WI38 (cell line): ENCODE measurements at regions not wholly inside any gene's neighbourhood (a gene's known extent, or its start where the extent isn't known, plus 50 kb on each side); places are given as distances from the start of the nearest gene placed in this dataset.

Experiments used
- H3K4me3 ChIP-seq: 2 replicates; pipeline ENCODE4 v1.5.1; 2011; ENCODE audit warnings: low read depth, mild to moderate bottlenecking, control low read depth, low read length
- CTCF ChIP-seq: IDR thresholded peaks from 2 replicates; pipeline ENCODE4 v1.5.1; 2012; ENCODE audit warnings: low read depth, mild to moderate bottlenecking, control low read depth, low read length

GRCh38 chr1:56394298-56394697, 185.1 kb downstream of the PLPP3 start:
- no peak overlapping the region for H3K4me3 ChIP-seq
- TF ChIP-seq CTCF = no peak

- no peak for TF ChIP-seq CTCF
- no peak overlapping the region for H3K4me3 ChIP-seq
Observed at GRCh38 chr1:56390934-56391731, 188.2 kb downstream of the PLPP3 start.

- H3K4me3 ChIP-seq = no peak overlapping the region
- TF ChIP-seq CTCF = no peak
Observed at GRCh38 chr1:56390232-56390867, 189.0 kb downstream of the PLPP3 start.

DNA sequence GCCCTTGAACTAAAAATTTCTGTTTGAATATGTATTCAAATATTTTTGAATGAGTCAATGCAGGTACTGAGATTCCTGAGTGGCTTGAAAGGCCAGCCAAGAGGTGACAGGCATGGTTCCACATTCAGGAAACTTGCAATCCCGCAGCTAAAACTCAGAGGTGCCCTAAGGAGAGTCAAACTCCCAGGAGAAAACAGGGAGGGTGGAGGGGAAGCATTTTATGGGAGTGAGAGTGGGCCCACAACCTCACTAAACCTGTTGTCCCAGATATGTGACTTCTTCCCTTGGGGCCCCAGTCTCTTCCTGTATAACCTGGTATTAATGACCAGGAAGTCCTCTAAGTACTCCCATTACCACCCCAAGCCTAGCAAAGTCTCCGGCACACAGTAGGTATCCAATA, 189.6 kb downstream of the PLPP3 start:
- no peak for TF ChIP-seq CTCF

DNA sequence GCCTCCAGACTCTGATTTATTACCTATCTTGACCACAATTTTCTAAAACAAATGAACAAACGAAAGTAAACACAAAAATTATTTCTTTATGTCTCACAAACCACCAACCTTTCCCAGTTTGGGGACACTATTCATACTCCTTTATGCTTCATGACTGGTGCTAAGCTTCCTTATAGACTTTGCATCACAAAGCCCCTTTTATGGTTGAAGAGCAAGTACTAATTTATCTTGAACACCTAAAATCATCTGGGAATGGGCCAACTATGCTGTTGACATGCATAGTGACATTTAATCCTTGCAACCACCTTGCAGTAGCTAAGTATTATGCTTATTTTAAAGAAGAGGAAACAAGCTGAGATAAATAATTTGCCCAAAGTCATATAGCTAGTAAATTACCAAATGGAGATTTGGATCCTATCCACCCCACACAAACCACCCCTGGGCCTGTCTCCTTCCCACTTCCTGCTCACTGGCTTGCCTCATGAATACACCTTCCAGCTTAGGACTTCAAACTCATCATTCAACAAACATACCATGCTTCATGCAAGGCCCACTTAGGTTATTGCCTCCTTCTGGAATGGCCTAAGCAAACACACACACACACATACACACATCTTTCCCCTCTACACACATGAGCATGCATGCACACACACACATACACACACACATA, 192.2 kb downstream of the PLPP3 start:
- no peak for TF ChIP-seq CTCF
- H3K4me3 ChIP-seq = no peak overlapping the region

More for the DNA sequence above, 189.6 kb downstream of the PLPP3 start:
- no peak overlapping the region for H3K4me3 ChIP-seq

GRCh38 chr1:56385314-56385713, 194.0 kb downstream of the PLPP3 start:
- H3K4me3 ChIP-seq = no peak overlapping the region
- no peak for TF ChIP-seq CTCF

DNA sequence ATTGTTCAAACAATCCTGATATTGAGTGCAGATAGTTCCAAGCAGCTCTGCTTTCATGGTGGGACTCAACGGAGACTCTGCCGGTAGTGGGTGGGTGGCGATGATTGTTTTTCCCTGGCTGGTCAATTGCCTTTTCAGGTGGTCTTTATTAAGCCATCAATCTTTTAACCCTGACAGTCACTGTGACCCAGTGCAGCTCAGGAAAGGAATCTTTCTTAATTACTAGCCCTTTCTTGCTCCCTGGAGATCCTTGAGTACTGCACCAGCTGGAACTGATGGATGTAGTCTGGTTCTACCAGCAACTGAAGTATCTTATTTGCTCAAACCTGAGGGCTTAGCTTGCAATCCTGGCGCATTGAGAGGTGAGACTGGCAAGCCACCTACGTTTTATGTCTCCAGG, 196.4 kb downstream of the PLPP3 start:
- H3K4me3 ChIP-seq = no peak overlapping the region
- TF ChIP-seq CTCF = no peak
